ENCODE measurements at regions not wholly inside any gene's neighbourhood (a gene's known extent, or its start where the extent isn't known, plus 50 kb on each side); places are given as distances from the start of the nearest gene placed in this dataset.

GRCh38 chr5:88519066-88519465 is 250.4 kb upstream of the TMEM161B start:
- Histone ChIP-seq H3K27ac (ENCODE audit: insufficient read length, low read depth, low read length) (no peak overlapping the region), H2AK5ac (ENCODE audit: insufficient read length, low read length) (no peak overlapping the region), H4K20me1 (ENCODE audit: control insufficient read depth, insufficient read depth, insufficient read length) (no peaks in the 10 kb centered on the region), H2BK5ac (ENCODE audit: insufficient read length, low read length) (no peak overlapping the region), H3K79me1 (ENCODE audit: insufficient read depth, low read depth, low read length, poor library complexity, severe bottlenecking) (no peaks in the 10 kb centered on the region), H4K8ac (replicated peaks; ENCODE audit: insufficient read length, low read depth, low read length) (no peak overlapping the region), H3K18ac (ENCODE audit: insufficient read length, low read depth, low read length) (no peak overlapping the region), H3K23ac (ENCODE audit: insufficient read length, low read depth, low read length) (no peak overlapping the region), H4K5ac (ENCODE audit: insufficient read length, low read depth, low read length) (no peak overlapping the region), H3K27me3 (ENCODE audit: insufficient read depth, low read length) (no peaks in the 10 kb centered on the region), H2AFZ (ENCODE audit: low read length) (no peak overlapping the region), H3K14ac (ENCODE audit: insufficient read depth, low read length) (no peak overlapping the region), H3T11ph (ENCODE audit: low read length) (no peak overlapping the region), H2BK12ac (ENCODE audit: insufficient read length, low read depth, low read length) (no peak overlapping the region), H3K79me2 (ENCODE audit: insufficient read depth, low read length) (no peaks in the 10 kb centered on the region), H3K9me3 (ENCODE audit: control insufficient read depth, low read depth, low read length) (no peaks in the 10 kb centered on the region), H3K4ac (ENCODE audit: low read depth, low read length) (no peak overlapping the region), H2BK120ac (ENCODE audit: low read depth, low read length, poor library complexity, severe bottlenecking) (no peak overlapping the region), H3K56ac (ENCODE audit: insufficient read length, low read depth, low read length) (no peak overlapping the region), H3K9ac (ENCODE audit: extremely low read depth, insufficient read length, low read length) (no peak overlapping the region), H4K91ac (ENCODE audit: insufficient read length, low read depth, low read length) (no peak overlapping the region), H2BK20ac (ENCODE audit: low read depth, low read length, poor library complexity, severe bottlenecking) (no peak overlapping the region), H3K4me2 (ENCODE audit: insufficient read depth, insufficient read length, low read length) (no peak overlapping the region), H3K23me2 (ENCODE audit: insufficient read length, low read depth, low read length, poor library complexity, severe bottlenecking) (no peaks in the 10 kb centered on the region), H2BK15ac (ENCODE audit: low read depth, low read length) (no peak overlapping the region), H3K4me1 (ENCODE audit: insufficient read depth, low read length) (no peaks in the 10 kb centered on the region)
- Mint-ChIP-seq H3K27ac (no peak overlapping the region), H3K27me3 (ENCODE audit: low read depth) (no peaks in the 10 kb centered on the region), H3K4me1 (no peaks in the 10 kb centered on the region), H3K4me3 (no peak overlapping the region), H3K36me3 (ENCODE audit: insufficient read depth in 1 of 3, low read depth in 3 of 3) (no peaks in the 10 kb centered on the region), H3K9me3 (no peaks in the 10 kb centered on the region)
- DNase-seq: no peak
- TF ChIP-seq CTCF (conservative IDR thresholded peaks at IDR 0.05): no peak
